Liver (tissue), 3 donors: ENCODE measurements at regions not wholly inside any gene's neighbourhood (a gene's known extent, or its start where the extent isn't known, plus 50 kb on each side); places are given as distances from the start of the nearest gene placed in this dataset.

Source experiments
- EGR1 ChIP-seq, 2 donors: IDR thresholded peaks; 2 replicates each; pipeline ENCODE4 v1.6.1; 2016 to 2018; ENCODE audit warnings: antibody characterized with exemption in 2 of 2, low read depth in 2 of 2
- FOXA1 ChIP-seq: IDR thresholded peaks from 2 replicates; pipeline ENCODE4 v1.6.1; 2016; ENCODE audit warnings: antibody characterized with exemption
- GABPA ChIP-seq, 2 donors: IDR thresholded peaks in 1 of 2; conservative IDR thresholded peaks in 1 of 2; 2 replicates each; pipeline ENCODE4 v1.6.1; 2016; ENCODE audit warnings: antibody characterized with exemption in 2 of 2, mild to moderate bottlenecking in 1 of 2, moderate library complexity in 1 of 2
- HNF4A ChIP-seq, 2 donors: conservative IDR thresholded peaks; 2 replicates each; pipeline ENCODE4 v1.6.1; 2016; ENCODE audit warnings: antibody characterized with exemption in 2 of 2, mild to moderate bottlenecking in 2 of 2
- JUND ChIP-seq, 2 donors: IDR thresholded peaks; 2 replicates each; pipeline ENCODE4 v1.6.1; 2016; ENCODE audit warnings: antibody characterized with exemption in 2 of 2
- SP1 ChIP-seq: IDR thresholded peaks from 2 replicates; pipeline ENCODE4 v1.6.1; 2018; ENCODE audit warnings: antibody characterized with exemption, mild to moderate bottlenecking
- TAF1 ChIP-seq: conservative IDR thresholded peaks from 2 replicates; pipeline ENCODE4 v1.6.1; 2016; ENCODE audit warnings: antibody characterized with exemption, mild to moderate bottlenecking
- YY1 ChIP-seq: IDR thresholded peaks from 2 replicates; pipeline ENCODE4 v1.6.1; 2016; ENCODE audit warnings: antibody characterized with exemption, mild to moderate bottlenecking
- TF ChIP-seq, protein P1 (sequence below): fragments of 150-350 bp; IDR thresholded peaks from 2 replicates; pipeline ENCODE4 v1.5.1; 2017; ENCODE audit warnings: improper control_type of control experiment, low read depth, low read length; ENCODE audit not compliant: missing input control
- TF ChIP-seq, protein P2 (sequence below): IDR thresholded peaks from 2 replicates; pipeline ENCODE4 v1.6.1; 2016; ENCODE audit warnings: antibody characterized with exemption
- TF ChIP-seq, protein P3 (sequence below): IDR thresholded peaks from 2 replicates; pipeline ENCODE4 v1.6.1; 2016; ENCODE audit warnings: antibody characterized with exemption, mild to moderate bottlenecking
- donor health status: healthy.
- donor health status: healthy.

DNA sequence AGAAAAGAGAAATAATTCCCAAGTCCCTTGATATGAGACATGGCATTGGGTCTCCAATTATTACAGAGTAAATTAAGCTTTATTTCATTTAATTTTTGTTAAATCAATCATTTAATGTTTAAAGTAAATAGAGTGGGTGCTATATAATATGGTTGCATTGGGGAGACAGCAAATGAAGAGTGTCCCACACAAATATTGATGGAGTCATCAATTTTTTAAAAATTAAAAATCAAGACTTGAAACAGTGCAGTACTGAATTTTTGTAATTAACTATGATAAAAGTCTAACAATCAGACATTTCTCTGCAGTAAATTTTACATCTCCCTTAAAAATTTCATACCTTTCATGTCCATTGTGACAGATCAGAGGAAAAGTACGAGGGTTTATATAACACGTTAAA lies 193.9 kb upstream of the ID4 start:
- TF ChIP-seq GABPA (IDR thresholded peaks at IDR 0.05 in 1 of 2, conservative IDR thresholded peaks at IDR 0.05 in 1 of 2) (no peak), YY1 (no peak), HNF4A (conservative IDR thresholded peaks at IDR 0.05) (no peak), JUND (IDR thresholded peaks at IDR 0.05) (no peak), TAF1 (no peak), SP1 (no peak), EGR1 (IDR thresholded peaks at IDR 0.05; ENCODE audit: low read depth in 2 of 2) (no peak), FOXA1 (no peak)
- TF ChIP-seq, protein P1, sequence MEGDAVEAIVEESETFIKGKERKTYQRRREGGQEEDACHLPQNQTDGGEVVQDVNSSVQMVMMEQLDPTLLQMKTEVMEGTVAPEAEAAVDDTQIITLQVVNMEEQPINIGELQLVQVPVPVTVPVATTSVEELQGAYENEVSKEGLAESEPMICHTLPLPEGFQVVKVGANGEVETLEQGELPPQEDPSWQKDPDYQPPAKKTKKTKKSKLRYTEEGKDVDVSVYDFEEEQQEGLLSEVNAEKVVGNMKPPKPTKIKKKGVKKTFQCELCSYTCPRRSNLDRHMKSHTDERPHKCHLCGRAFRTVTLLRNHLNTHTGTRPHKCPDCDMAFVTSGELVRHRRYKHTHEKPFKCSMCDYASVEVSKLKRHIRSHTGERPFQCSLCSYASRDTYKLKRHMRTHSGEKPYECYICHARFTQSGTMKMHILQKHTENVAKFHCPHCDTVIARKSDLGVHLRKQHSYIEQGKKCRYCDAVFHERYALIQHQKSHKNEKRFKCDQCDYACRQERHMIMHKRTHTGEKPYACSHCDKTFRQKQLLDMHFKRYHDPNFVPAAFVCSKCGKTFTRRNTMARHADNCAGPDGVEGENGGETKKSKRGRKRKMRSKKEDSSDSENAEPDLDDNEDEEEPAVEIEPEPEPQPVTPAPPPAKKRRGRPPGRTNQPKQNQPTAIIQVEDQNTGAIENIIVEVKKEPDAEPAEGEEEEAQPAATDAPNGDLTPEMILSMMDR: no peak
- TF ChIP-seq, protein P2, sequence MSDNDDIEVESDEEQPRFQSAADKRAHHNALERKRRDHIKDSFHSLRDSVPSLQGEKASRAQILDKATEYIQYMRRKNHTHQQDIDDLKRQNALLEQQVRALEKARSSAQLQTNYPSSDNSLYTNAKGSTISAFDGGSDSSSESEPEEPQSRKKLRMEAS: no peak
- TF ChIP-seq, protein P3, sequence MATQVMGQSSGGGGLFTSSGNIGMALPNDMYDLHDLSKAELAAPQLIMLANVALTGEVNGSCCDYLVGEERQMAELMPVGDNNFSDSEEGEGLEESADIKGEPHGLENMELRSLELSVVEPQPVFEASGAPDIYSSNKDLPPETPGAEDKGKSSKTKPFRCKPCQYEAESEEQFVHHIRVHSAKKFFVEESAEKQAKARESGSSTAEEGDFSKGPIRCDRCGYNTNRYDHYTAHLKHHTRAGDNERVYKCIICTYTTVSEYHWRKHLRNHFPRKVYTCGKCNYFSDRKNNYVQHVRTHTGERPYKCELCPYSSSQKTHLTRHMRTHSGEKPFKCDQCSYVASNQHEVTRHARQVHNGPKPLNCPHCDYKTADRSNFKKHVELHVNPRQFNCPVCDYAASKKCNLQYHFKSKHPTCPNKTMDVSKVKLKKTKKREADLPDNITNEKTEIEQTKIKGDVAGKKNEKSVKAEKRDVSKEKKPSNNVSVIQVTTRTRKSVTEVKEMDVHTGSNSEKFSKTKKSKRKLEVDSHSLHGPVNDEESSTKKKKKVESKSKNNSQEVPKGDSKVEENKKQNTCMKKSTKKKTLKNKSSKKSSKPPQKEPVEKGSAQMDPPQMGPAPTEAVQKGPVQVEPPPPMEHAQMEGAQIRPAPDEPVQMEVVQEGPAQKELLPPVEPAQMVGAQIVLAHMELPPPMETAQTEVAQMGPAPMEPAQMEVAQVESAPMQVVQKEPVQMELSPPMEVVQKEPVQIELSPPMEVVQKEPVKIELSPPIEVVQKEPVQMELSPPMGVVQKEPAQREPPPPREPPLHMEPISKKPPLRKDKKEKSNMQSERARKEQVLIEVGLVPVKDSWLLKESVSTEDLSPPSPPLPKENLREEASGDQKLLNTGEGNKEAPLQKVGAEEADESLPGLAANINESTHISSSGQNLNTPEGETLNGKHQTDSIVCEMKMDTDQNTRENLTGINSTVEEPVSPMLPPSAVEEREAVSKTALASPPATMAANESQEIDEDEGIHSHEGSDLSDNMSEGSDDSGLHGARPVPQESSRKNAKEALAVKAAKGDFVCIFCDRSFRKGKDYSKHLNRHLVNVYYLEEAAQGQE: no peak
